Cardiac septum (tissue), 1 donor: ENCODE measurements at regions not wholly inside any gene's neighbourhood (a gene's known extent, or its start where the extent isn't known, plus 50 kb on each side); places are given as distances from the start of the nearest gene placed in this dataset.

ENCODE experiments used
- DNase-seq: peaks from one replicate; pipeline ENCODE4 v3.0.0-alpha.2; 2020; ENCODE audit warnings: low spot score
- intact Hi-C: fragments of 100-400 bp; cut with DNase I; formaldehyde crosslinking; loops from one replicate; pipeline ENCODE4 v1.14.0; 2022
- donor health status: DM: no; HTN: no; CAD: no.

GRCh38 chr2:217440000-217440399 lies 562.8 kb downstream of the TNS1 start:
- intact Hi-C loops, result no loop called here
- no peak for DNase-seq

GRCh38 chr2:217438821-217439220 lies 564.0 kb downstream of the TNS1 start:
- intact Hi-C loops, result no loop called here
- DNase-seq, result no peak

DNA sequence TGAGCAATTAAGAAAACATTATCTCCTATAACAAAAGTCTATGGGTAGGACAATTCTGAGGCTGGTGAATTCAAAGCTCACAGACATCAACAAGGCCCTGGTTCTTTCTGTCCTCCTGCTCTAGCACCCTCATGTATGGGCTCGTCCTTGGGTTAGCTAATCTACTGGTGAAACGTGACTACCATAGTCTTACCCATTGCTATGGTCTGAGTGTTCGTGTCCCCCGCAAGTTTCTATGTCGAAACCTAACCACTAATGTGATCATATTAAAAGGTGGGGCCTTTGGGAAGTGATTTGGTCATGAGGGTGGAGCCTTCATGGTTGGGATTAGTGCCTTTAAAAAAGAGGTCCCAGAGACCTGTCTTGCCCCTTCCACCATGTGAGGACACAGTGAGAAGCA lies 564.7 kb downstream of the TNS1 start:
- no peak for DNase-seq
- intact Hi-C loops, result no loop called here

GRCh38 chr2:217437290-217437870 lies 565.4 kb downstream of the TNS1 start:
- intact Hi-C loops, result no loop called here
- DNase-seq, result no peak

GRCh38 chr2:217436386-217436785 lies 566.4 kb downstream of the TNS1 start:
- no peak for DNase-seq
- intact Hi-C loops, result no loop called here

DNA sequence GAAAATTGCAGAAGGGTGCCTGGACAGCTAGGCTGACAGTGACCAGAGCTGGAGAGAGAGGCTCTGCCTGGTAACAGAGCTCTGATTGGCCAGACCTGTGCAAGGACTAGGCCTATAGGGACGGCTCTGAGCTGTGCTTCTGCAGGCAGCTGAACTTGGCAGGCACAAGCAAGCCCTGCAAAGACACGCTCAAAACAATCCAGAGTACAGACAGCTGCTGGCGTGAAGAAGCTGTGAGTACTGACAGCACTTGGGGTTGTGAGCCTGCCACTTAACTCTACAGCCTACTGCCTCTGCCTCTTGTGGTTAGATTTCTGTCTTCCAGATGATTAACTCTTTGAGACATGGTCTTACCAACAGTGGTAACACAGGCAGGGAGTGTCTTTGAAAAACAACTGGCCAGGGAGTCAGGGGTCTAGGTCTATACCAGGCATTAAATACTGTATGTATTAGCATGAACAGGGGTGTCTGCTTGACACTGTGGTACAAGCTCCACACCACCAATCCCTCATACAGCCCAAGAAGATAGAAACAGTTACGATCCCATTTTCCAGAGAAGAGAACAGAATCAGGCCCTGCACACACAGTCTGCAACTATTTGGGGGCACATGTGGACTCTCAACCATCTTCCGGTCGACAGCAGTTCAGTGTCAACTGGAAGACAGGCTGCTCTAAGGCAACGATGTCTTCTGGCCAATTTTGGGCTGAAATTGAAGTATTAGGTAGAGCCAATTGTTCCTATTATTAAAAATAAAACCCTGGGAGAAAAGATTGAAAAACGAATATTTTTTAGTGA lies 568.4 kb downstream of the TNS1 start:
- intact Hi-C loops, result loop anchor here (2.0 to 5.0 kb wide), 3 partner anchors 42 to 737 kb away; partner anchors contain the start of gene IGFBP5

DNA sequence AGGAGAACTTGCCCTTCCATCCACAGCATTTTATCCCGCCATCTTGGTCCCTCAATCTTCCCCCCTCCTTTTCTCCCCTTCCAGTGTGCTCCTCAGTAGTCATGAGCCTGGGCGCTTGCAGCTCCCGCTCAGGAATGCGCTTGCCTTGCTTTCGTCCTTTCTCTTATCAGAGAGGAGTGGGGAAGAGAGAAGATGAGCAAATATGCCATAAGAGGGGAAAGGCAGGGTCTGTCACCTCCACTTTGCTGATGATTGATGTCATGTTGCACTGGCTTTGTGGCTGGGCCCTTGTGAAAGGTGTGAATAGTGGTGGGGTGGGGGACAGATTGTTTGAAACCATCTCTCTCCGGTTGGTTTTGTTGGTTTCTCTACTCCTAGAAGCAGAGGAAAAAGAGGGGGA lies 569.3 kb downstream of the TNS1 start:
- no peak for DNase-seq
- intact Hi-C loops, result loop anchor here (5.0 kb wide), 2 partner anchors 101 to 736 kb away; partner anchors contain the start of gene IGFBP5

More for the DNA sequence above, 568.4 kb downstream of the TNS1 start:
- DNase-seq, result peak; percentile 93

- intact Hi-C loops, result loop anchor here (5.0 kb wide), 2 partner anchors 99 to 734 kb away; partner anchors contain the start of gene IGFBP5
Measured at GRCh38 chr2:217431577-217432269, 571.1 kb downstream of the TNS1 start.

GRCh38 chr2:217430916-217431576 lies 571.2 kb upstream of the TNP1 start:
- intact Hi-C loops, result loop anchor here (5.0 kb wide), 2 partner anchors 99 to 734 kb away; partner anchors contain the start of gene IGFBP5
- no peak for DNase-seq

More at GRCh38 chr2:217431577-217432269, 571.1 kb downstream of the TNS1 start:
- no peak for DNase-seq

DNA sequence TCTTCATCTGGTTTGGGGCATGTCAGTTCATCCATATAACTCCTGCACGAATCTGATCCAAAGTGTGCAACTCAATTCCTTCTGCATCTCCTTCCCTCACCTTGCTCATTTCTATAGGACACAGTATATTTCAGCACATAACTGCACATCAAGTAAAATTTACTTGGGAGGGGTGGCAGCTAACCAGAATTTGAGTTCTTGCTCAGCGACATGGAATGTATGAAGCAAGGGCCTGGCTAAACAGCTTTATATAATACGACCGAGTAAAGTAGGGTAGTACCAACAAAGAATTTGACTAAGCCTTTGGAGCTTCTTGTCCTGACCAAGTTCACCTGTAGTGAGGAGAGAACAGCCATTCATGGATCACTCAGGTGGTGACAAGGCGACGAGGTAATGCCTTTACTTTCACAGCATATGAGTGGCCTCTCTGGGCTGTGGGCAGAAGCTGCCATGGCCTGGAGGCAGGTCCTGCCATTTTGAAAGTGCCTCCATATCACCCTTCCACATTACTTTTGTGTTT lies 570.2 kb upstream of the TNP1 start:
- DNase-seq, result no peak
- intact Hi-C loops, result loop anchor here (5.0 kb wide), 2 partner anchors 98 to 733 kb away; partner anchors contain the start of gene IGFBP5

DNA sequence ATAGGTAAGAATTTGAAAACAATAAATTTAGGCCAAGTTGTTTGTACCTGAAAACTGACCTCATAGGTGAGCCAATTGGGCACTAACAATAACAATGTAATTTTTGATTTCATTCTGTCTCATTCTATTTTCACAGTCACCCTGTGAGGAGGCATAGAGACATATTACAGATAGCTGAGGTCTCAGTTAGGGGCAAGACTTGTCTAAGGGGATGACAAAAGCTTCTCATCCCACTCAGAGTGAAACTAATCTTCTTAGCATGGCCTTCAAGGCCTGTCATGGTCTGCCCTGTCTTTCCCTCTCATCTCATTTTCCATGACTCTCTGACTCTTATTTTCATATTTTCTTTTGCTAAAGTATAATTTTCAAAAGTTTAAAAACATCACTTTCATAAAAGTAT lies 562.0 kb upstream of the TNP1 start:
- intact Hi-C loops, result loop anchor here (5.0 kb wide), 1 partner anchor 175 kb away; no protein-coding TSS in a partner anchor
- DNase-seq, result no peak

GRCh38 chr2:217420854-217421253 lies 561.0 kb upstream of the TNP1 start:
- intact Hi-C loops, result loop anchor here (5.0 kb wide), 1 partner anchor 174 kb away; no protein-coding TSS in a partner anchor
- DNase-seq, result no peak

GRCh38 chr2:217419055-217419671 lies 559.3 kb upstream of the TNP1 start:
- intact Hi-C loops, result no loop called here
- DNase-seq, result no peak

GRCh38 chr2:217418544-217418943 lies 558.7 kb upstream of the TNP1 start:
- intact Hi-C loops, result no loop called here
- no peak for DNase-seq

GRCh38 chr2:217418090-217418489 lies 558.2 kb upstream of the TNP1 start:
- intact Hi-C loops, result no loop called here
- no peak for DNase-seq

DNA sequence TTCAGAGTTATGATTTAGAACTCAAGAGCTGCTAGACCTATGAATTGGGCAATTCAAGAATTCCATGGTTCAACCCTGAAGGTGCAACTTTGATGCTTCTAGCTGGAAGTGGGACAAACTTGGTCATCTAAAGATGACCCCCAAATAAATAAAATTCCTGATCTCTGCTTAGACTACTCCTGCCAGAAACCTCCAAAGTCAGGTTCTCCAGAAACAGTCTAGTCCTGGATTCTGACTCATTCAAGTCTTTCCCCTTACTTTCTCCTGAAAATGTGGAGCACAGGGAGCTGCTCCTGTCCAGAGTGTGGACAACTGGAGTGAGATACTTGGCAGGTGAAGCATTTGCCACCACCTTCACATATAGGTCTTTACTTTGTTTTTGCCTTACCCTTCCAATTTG lies 557.7 kb upstream of the TNP1 start:
- intact Hi-C loops, result no loop called here
- no peak for DNase-seq

- no peak for DNase-seq
- intact Hi-C loops, result no loop called here
Measured at GRCh38 chr2:217415316-217415715, 555.5 kb upstream of the TNP1 start.

- DNase-seq, result no peak
- intact Hi-C loops, result no loop called here
Measured at GRCh38 chr2:217414429-217414828, 554.6 kb upstream of the TNP1 start.

DNA sequence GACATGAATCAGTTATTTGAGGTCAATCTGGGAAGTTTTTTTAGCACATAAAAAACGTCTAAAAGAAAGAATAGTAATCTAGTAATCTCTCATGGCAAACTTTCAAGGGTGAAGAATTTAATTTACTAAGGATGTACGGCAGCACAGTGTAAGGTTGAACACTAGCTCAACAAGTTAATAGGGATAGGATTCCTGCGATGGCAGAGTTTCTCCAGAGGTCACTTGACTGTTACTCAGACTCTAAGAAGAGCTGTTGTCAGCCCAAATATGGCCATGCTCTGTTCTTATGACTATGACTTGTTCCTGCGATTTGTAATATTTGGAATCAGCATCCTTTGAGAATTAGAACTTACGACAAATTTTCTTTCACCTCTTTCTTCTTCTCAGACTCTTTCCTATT lies 553.3 kb upstream of the TNP1 start:
- intact Hi-C loops, result no loop called here
- no peak for DNase-seq
